ENCODE measurements at regions not wholly inside any gene's neighbourhood (a gene's known extent, or its start where the extent isn't known, plus 50 kb on each side); places are given as distances from the start of the nearest gene placed in this dataset.

GRCh38 chr1:90650401-90650800, 66.7 kb downstream of the BARHL2 start:
- ChIA-PET CTCF (no interaction called here), POLR2A (no interaction called here), RAD21 (ENCODE audit: low non-redundant PET in 1 of 2, low total read pairs in 2 of 2, uncharacterized antibody in 2 of 2, unreplicated experiment in 2 of 2) (no interaction called here)
- DNase-seq (ENCODE audit: low read depth, low spot score) = no peak
- TF ChIP-seq MAX (IDR thresholded peaks at IDR 0.05) (no peak), POLR2A (IDR thresholded peaks at IDR 0.05; ENCODE audit: borderline replicate concordance, extremely low read depth, insufficient read depth, insufficient read length) (no peak), REST (IDR thresholded peaks at IDR 0.05; ENCODE audit: low read depth) (no peak), ZFX (IDR thresholded peaks at IDR 0.05) (no peak), TCF7L2 (IDR thresholded peaks at IDR 0.05; ENCODE audit: borderline replicate concordance, extremely low read depth, insufficient read depth, insufficient read length) (no peak), CTCF (IDR thresholded peaks at IDR 0.05 in 2 of 3, conservative IDR thresholded peaks at IDR 0.05 in 1 of 3; ENCODE audit: borderline replicate concordance in 1 of 3, insufficient read depth in 1 of 3, low read depth in 2 of 3, low read length in 2 of 3) (no peak), SRF (IDR thresholded peaks at IDR 0.05; ENCODE audit: low read depth) (no peak), SIN3A (IDR thresholded peaks at IDR 0.05; ENCODE audit: low read depth) (no peak), CBX3 (IDR thresholded peaks at IDR 0.05; ENCODE audit: low read depth) (no peak), ELF1 (IDR thresholded peaks at IDR 0.05; ENCODE audit: borderline replicate concordance, low read depth) (no peak), ATF3 (IDR thresholded peaks at IDR 0.05) (no peak)
- Histone ChIP-seq H3K27ac (ENCODE audit: low read depth, low read length) (no peak overlapping the region), H3K4me2 (ENCODE audit: low read length) (no peak overlapping the region), H3K79me2 (ENCODE audit: insufficient read depth, low read length) (no peaks in the 10 kb centered on the region), H3K27me3 (ENCODE audit: insufficient read depth, low read length) (peaks cover 25% of the 10 kb centered on the region), H3K4me1 (ENCODE audit: control insufficient read depth in 1 of 2, insufficient read depth in 2 of 2, low read length in 2 of 2) (no peaks in the 10 kb centered on the region), H3K36me3 (ENCODE audit: control insufficient read depth in 1 of 2, insufficient read depth in 2 of 2, low read length in 2 of 2) (no peaks in the 10 kb centered on the region), H4K20me1 (ENCODE audit: insufficient read depth) (no peaks in the 10 kb centered on the region), H2AFZ (ENCODE audit: low read depth, low read length, poor library complexity, severe bottlenecking) (no peak overlapping the region), H3K9me2 (ENCODE audit: insufficient read depth) (no peaks in the 10 kb centered on the region), H3K9me3 (ENCODE audit: control insufficient read depth in 1 of 2, insufficient read depth in 1 of 2, low read depth in 1 of 2, low read length in 2 of 2) (no peaks in the 10 kb centered on the region), H3K4me3 (replicated peaks in 1 of 2; ENCODE audit: low read depth in 1 of 2, low read length in 2 of 2) (no peak overlapping the region), H3K9ac (ENCODE audit: low read length) (no peak overlapping the region)
- intact Hi-C loops (cut with micrococcal nuclease) = no loop called here
- ATAC-seq = no peak
- no TSS peak for BruUV-seq (replicated peaks)
